Choroid plexus epithelial cell (primary cell): ENCODE measurements at regions not wholly inside any gene's neighbourhood (a gene's known extent, or its start where the extent isn't known, plus 50 kb on each side); places are given as distances from the start of the nearest gene placed in this dataset.

ENCODE experiments used
- DNase-seq: peaks from one replicate; pipeline ENCODE4 v3.0.0-alpha.2; 2010; ENCODE audit warnings: low read depth
- H3K4me3 ChIP-seq: 2 replicates; pipeline ENCODE4 v1.5.1; 2011; ENCODE audit warnings: low read depth, mild to moderate bottlenecking, control low read depth, low read length, moderate library complexity
- CTCF ChIP-seq: conservative IDR thresholded peaks from 2 replicates; pipeline ENCODE4 v1.5.1; 2011; ENCODE audit warnings: low read depth, mild to moderate bottlenecking, control low read depth, inconsistent platforms, low read length, moderate library complexity

- no peak for DNase-seq
- TF ChIP-seq CTCF = no peak
- H3K4me3 ChIP-seq = no peak overlapping the region
Measured at GRCh38 chr5:158246661-158247060, 387.7 kb upstream of the CLINT1 start.

- no peak overlapping the region for H3K4me3 ChIP-seq
- TF ChIP-seq CTCF = no peak
- no peak for DNase-seq
Measured at GRCh38 chr5:158245513-158245912, 386.6 kb upstream of the CLINT1 start.

GRCh38 chr5:158244882-158245281, 385.9 kb upstream of the CLINT1 start:
- DNase-seq = no peak
- no peak for TF ChIP-seq CTCF
- no peak overlapping the region for H3K4me3 ChIP-seq

GRCh38 chr5:158236511-158237335, 377.8 kb upstream of the CLINT1 start:
- no peak overlapping the region for H3K4me3 ChIP-seq
- TF ChIP-seq CTCF = no peak
- peak; percentile 69 for DNase-seq

- no peak for TF ChIP-seq CTCF
Measured at GRCh38 chr5:158235159-158235547, 376.2 kb upstream of the CLINT1 start.

GRCh38 chr5:158234323-158235158, 375.6 kb upstream of the CLINT1 start:
- DNase-seq = peak; percentile 83
- H3K4me3 ChIP-seq = no peak overlapping the region
- TF ChIP-seq CTCF = no peak

More at GRCh38 chr5:158235159-158235547, 376.2 kb upstream of the CLINT1 start:
- H3K4me3 ChIP-seq = no peak overlapping the region
- no peak for DNase-seq
